ENCODE measurements at regions not wholly inside any gene's neighbourhood (a gene's known extent, or its start where the extent isn't known, plus 50 kb on each side); places are given as distances from the start of the nearest gene placed in this dataset.

DNA sequence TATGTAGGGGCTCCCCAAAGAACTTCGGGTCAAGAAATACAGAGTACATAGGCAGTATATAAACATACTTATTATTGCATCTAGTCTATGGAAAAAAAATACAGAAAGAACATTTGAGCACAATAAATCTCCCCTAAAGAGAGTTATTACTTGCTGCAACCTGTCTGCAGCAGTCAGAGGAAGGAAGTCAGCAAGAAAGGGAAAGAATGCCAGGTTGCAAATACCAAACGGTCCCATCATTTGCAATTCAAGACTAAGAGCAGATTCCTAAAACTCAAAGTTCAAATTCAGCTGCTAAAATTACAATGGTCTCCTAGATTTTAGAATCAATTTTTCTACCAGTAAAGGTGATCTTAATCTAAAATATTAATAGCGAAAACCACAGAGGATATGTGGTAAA, 236.2 kb upstream of the NUDT6 start (continued):
- TF ChIP-seq NFYB (IDR thresholded peaks at IDR 0.05; ENCODE audit: insufficient read depth, low read depth, low read length) (no peak), ESRRA (IDR thresholded peaks at IDR 0.05; ENCODE audit: low read length) (no peak), ETV6 (conservative IDR thresholded peaks at IDR 0.05 in 1 of 2, IDR thresholded peaks at IDR 0.05 in 1 of 2; ENCODE audit: borderline replicate concordance in 1 of 2, low read depth in 1 of 2) (no peak), SRF (IDR thresholded peaks at IDR 0.05; ENCODE audit: low read depth in 2 of 2, low read length in 2 of 2) (no peak), MYB (IDR thresholded peaks at IDR 0.05; ENCODE audit: borderline replicate concordance, low read depth, low read length) (no peak), EGR1 (IDR thresholded peaks at IDR 0.05; ENCODE audit: borderline replicate concordance in 1 of 2, low read depth in 2 of 2, low read length in 2 of 2) (no peak), SIN3A (IDR thresholded peaks at IDR 0.05; ENCODE audit: low read depth, low read length) (no peak), MXI1 (IDR thresholded peaks at IDR 0.05; ENCODE audit: low read depth, low read length) (no peak), HDAC2 (IDR thresholded peaks at IDR 0.05) (no peak), NR2C2 (IDR thresholded peaks at IDR 0.05; ENCODE audit: borderline replicate concordance, control insufficient read depth, insufficient read length, low read depth) (no peak), BACH1 (IDR thresholded peaks at IDR 0.05; ENCODE audit: borderline replicate concordance) (no peak), SREBF2 (IDR thresholded peaks at IDR 0.05; ENCODE audit: low read length) (no peak)
- TF ChIP-seq, protein P1, sequence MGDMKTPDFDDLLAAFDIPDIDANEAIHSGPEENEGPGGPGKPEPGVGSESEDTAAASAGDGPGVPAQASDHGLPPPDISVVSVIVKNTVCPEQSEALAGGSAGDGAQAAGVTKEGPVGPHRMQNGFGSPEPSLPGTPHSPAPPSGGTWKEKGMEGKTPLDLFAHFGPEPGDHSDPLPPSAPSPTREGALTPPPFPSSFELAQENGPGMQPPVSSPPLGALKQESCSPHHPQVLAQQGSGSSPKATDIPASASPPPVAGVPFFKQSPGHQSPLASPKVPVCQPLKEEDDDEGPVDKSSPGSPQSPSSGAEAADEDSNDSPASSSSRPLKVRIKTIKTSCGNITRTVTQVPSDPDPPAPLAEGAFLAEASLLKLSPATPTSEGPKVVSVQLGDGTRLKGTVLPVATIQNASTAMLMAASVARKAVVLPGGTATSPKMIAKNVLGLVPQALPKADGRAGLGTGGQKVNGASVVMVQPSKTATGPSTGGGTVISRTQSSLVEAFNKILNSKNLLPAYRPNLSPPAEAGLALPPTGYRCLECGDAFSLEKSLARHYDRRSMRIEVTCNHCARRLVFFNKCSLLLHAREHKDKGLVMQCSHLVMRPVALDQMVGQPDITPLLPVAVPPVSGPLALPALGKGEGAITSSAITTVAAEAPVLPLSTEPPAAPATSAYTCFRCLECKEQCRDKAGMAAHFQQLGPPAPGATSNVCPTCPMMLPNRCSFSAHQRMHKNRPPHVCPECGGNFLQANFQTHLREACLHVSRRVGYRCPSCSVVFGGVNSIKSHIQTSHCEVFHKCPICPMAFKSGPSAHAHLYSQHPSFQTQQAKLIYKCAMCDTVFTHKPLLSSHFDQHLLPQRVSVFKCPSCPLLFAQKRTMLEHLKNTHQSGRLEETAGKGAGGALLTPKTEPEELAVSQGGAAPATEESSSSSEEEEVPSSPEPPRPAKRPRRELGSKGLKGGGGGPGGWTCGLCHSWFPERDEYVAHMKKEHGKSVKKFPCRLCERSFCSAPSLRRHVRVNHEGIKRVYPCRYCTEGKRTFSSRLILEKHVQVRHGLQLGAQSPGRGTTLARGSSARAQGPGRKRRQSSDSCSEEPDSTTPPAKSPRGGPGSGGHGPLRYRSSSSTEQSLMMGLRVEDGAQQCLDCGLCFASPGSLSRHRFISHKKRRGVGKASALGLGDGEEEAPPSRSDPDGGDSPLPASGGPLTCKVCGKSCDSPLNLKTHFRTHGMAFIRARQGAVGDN (IDR thresholded peaks at IDR 0.05) = no peak
